Chondrocyte (in vitro differentiated cells): ENCODE measurements at regions not wholly inside any gene's neighbourhood (a gene's known extent, or its start where the extent isn't known, plus 50 kb on each side); places are given as distances from the start of the nearest gene placed in this dataset.

Source experiments
- DNase-seq: peaks from one replicate; pipeline ENCODE4 v3.0.0; 2021; ENCODE audit warnings: mixed read lengths, low spot score
- H3K27ac Mint-ChIP-seq: one replicate; pipeline ENCODE4 v1.8.0; 2021; ENCODE audit warnings: mild to moderate bottlenecking, moderate library complexity, mixed read lengths; ENCODE audit not compliant: unreplicated experiment
- H3K27me3 Mint-ChIP-seq: 2 replicates; pipeline ENCODE4 v1.8.0; 2021; ENCODE audit warnings: low read depth, mixed read lengths
- H3K36me3 Mint-ChIP-seq: 2 replicates; pipeline ENCODE4 v1.8.0; 2021; ENCODE audit warnings: low read depth, mixed read lengths
- H3K4me1 Mint-ChIP-seq: 2 replicates; pipeline ENCODE4 v1.8.0; 2021; ENCODE audit warnings: low read depth, mild to moderate bottlenecking, mixed read lengths
- H3K4me3 Mint-ChIP-seq: one replicate; pipeline ENCODE4 v1.8.0; 2021; ENCODE audit warnings: mild to moderate bottlenecking, moderate library complexity, mixed read lengths; ENCODE audit not compliant: unreplicated experiment
- H3K9me3 Mint-ChIP-seq: 2 replicates; pipeline ENCODE4 v1.8.0; 2021; ENCODE audit warnings: low read depth, mixed read lengths
- CTCF ChIP-seq: fragments of 200-600 bp; sonication (generic); IDR thresholded peaks from 2 replicates; pipeline ENCODE4 v1.5.0; 2021; ENCODE audit warnings: antibody characterized with exemption, mild to moderate bottlenecking, moderate library complexity

GRCh38 chr1:80847904-80848303 is 952.8 kb upstream of the ADGRL2 start:
- H3K9me3 Mint-ChIP-seq = peaks cover 6% of the 10 kb centered on the region
- H3K4me3 Mint-ChIP-seq = no peak overlapping the region
- no peaks in the 10 kb centered on the region for H3K27me3 Mint-ChIP-seq
- H3K27ac Mint-ChIP-seq = no peak overlapping the region
- H3K4me1 Mint-ChIP-seq = peaks cover 6% of the 10 kb centered on the region
- TF ChIP-seq CTCF = no peak
- H3K36me3 Mint-ChIP-seq = no peaks in the 10 kb centered on the region
- no peak for DNase-seq

- Mint-ChIP-seq H3K36me3 (no peaks in the 10 kb centered on the region), H3K4me1 (peaks cover 6% of the 10 kb centered on the region), H3K4me3 (no peak overlapping the region), H3K27ac (no peak overlapping the region), H3K9me3 (peaks cover 6% of the 10 kb centered on the region), H3K27me3 (no peaks in the 10 kb centered on the region)
- no peak for TF ChIP-seq CTCF
- no peak for DNase-seq
Observed at GRCh38 chr1:80846966-80847365, 953.8 kb upstream of the ADGRL2 start.

GRCh38 chr1:80842796-80843195 is 957.9 kb upstream of the ADGRL2 start:
- DNase-seq = no peak
- no peak for TF ChIP-seq CTCF
- Mint-ChIP-seq H3K4me1 (no peaks in the 10 kb centered on the region), H3K4me3 (no peak overlapping the region), H3K27ac (no peak overlapping the region), H3K27me3 (no peaks in the 10 kb centered on the region), H3K36me3 (peaks cover 2% of the 10 kb centered on the region), H3K9me3 (peaks cover 17% of the 10 kb centered on the region)

GRCh38 chr1:80841261-80841660 is 959.5 kb upstream of the ADGRL2 start:
- no peak for TF ChIP-seq CTCF
- H3K27me3 Mint-ChIP-seq = no peaks in the 10 kb centered on the region
- no peak overlapping the region for H3K4me3 Mint-ChIP-seq
- no peak overlapping the region for H3K27ac Mint-ChIP-seq
- no peak for DNase-seq
- H3K36me3 Mint-ChIP-seq = peaks cover 2% of the 10 kb centered on the region
- no peaks in the 10 kb centered on the region for H3K4me1 Mint-ChIP-seq
- peaks cover 17% of the 10 kb centered on the region for H3K9me3 Mint-ChIP-seq

GRCh38 chr1:80837066-80837465 is 963.7 kb upstream of the ADGRL2 start:
- Mint-ChIP-seq H3K27me3 (no peaks in the 10 kb centered on the region), H3K36me3 (peaks cover 2% of the 10 kb centered on the region), H3K4me1 (no peaks in the 10 kb centered on the region), H3K27ac (no peak overlapping the region), H3K4me3 (no peak overlapping the region), H3K9me3 (peaks cover 11% of the 10 kb centered on the region)
- TF ChIP-seq CTCF = no peak
- no peak for DNase-seq
